IMR-90 (cell line): ENCODE measurements at regions not wholly inside any gene's neighbourhood (a gene's known extent, or its start where the extent isn't known, plus 50 kb on each side); places are given as distances from the start of the nearest gene placed in this dataset.
A peak's percentile ranks its signal among the peaks of the same experiment; 100 is the strongest.

Experiments used
- ATAC-seq: fragments of 200-7000 bp; cut with Tn5 transposase; 2 replicates; pipeline ENCODE4 v1.9.1; 2020; ENCODE audit warnings: low read depth, mild to moderate bottlenecking, moderate library complexity
- BruUV-seq: library from RNA; stranded (reverse); fragments of 400-500 nt; replicated peaks from 2 replicates; lab custom pipeline; 2021; lab: Mats Ljungman, UMichigan
- CTCF ChIA-PET: fragments of 300-600 bp; formaldehyde crosslinking; extraction: SDS; loops from one replicate; lab custom pipeline; 2021; ENCODE audit warnings: antibody characterized with exemption; lab: Yijun Ruan, JAX
- POLR2A ChIA-PET: fragments of 300-600 bp; sonication (Branson Sonifier 250); formaldehyde crosslinking; loops from one replicate; lab custom pipeline; 2022; ENCODE audit warnings: antibody characterized with exemption; ENCODE audit not compliant: unreplicated experiment; lab: Charles Lee
- DNase-seq: peaks from one replicate; pipeline ENCODE4 v3.0.0; 2013
- H2AFZ ChIP-seq: replicated peaks from 2 replicates; pipeline ENCODE3; 2013; ENCODE audit warnings: low read length, mild to moderate bottlenecking; ENCODE audit not compliant: poor library complexity
- H2AK5ac ChIP-seq: 2 replicates; pipeline ENCODE4 v1.6.1; 2013; ENCODE audit warnings: low read depth, low read length, inconsistent platforms
- H2AK9ac ChIP-seq: replicated peaks from 2 replicates; pipeline ENCODE3; 2013; ENCODE audit warnings: mild to moderate bottlenecking, low read depth, low read length, moderate library complexity; ENCODE audit not compliant: poor library complexity
- H2BK120ac ChIP-seq: 2 replicates; pipeline ENCODE4 v1.6.1; 2013; ENCODE audit warnings: low read depth, low read length, inconsistent platforms
- H2BK15ac ChIP-seq: 3 replicates; pipeline ENCODE4 v1.6.1; 2013; ENCODE audit warnings: low read depth, low read length, inconsistent platforms
- H2BK20ac ChIP-seq: 2 replicates; pipeline ENCODE4 v1.6.1; 2013; ENCODE audit warnings: low read depth, mild to moderate bottlenecking, inconsistent platforms, low read length, moderate library complexity
- H2BK5ac ChIP-seq: 2 replicates; pipeline ENCODE4 v1.6.1; 2013; ENCODE audit warnings: mild to moderate bottlenecking, low read depth, low read length, inconsistent platforms; ENCODE audit not compliant: poor library complexity, severe bottlenecking
- H3K14ac ChIP-seq: replicated peaks from 2 replicates; pipeline ENCODE4 v1.6.1; 2013; ENCODE audit warnings: low read depth, low read length, inconsistent platforms
- H3K18ac ChIP-seq: 2 replicates; pipeline ENCODE4 v1.6.1; 2013; ENCODE audit warnings: low read depth, low read length, control low read depth
- H3K23ac ChIP-seq: 2 replicates; pipeline ENCODE4 v1.6.1; 2013; ENCODE audit warnings: low read depth, low read length, inconsistent platforms
- H3K27ac ChIP-seq: 2 replicates; pipeline ENCODE4 v1.5.1; 2013; ENCODE audit warnings: mild to moderate bottlenecking, control low read depth, low read length; ENCODE audit not compliant: insufficient read depth
- H3K27me3 ChIP-seq: 2 replicates; pipeline ENCODE4 v1.6.1; 2013; ENCODE audit warnings: low read length; ENCODE audit not compliant: control insufficient read depth, insufficient read depth
- H3K36me3 ChIP-seq: 2 replicates; pipeline ENCODE4 v1.6.1; 2013; ENCODE audit warnings: low read length, mixed read lengths; ENCODE audit not compliant: control insufficient read depth, insufficient read depth
- H3K4ac ChIP-seq: 2 replicates; pipeline ENCODE4 v1.6.1; 2013; ENCODE audit warnings: low read depth, low read length, inconsistent platforms
- H3K4me1 ChIP-seq: 2 replicates; pipeline ENCODE4 v1.6.1; 2013; ENCODE audit warnings: low read length, mixed read lengths; ENCODE audit not compliant: control insufficient read depth, insufficient read depth
- H3K4me2 ChIP-seq: 2 replicates; pipeline ENCODE4 v1.6.1; 2013; ENCODE audit warnings: low read depth, mild to moderate bottlenecking, control low read depth, low read length, moderate library complexity
- H3K4me3 ChIP-seq: 2 replicates; pipeline ENCODE4 v1.5.1; 2013; ENCODE audit warnings: low read depth, mild to moderate bottlenecking, control low read depth, low read length, moderate library complexity; ENCODE audit not compliant: insufficient read depth
- H3K56ac ChIP-seq: 2 replicates; pipeline ENCODE4 v1.6.1; 2013; ENCODE audit warnings: low read length, inconsistent platforms; ENCODE audit not compliant: insufficient read depth; ENCODE audit errors: extremely low read depth
- H3K79me1 ChIP-seq, 2 experiments: 2 replicates each; pipeline ENCODE4 v1.6.1; 2013; ENCODE audit warnings: low read length in 2 of 2, inconsistent platforms in 1 of 2, low read depth in 1 of 2
- H3K9ac ChIP-seq: 2 replicates; pipeline ENCODE4 v1.6.1; 2013; ENCODE audit warnings: low read depth, low read length, control low read depth
- H3K9me1 ChIP-seq: 2 replicates; pipeline ENCODE4 v1.6.1; 2013; ENCODE audit warnings: low read length, inconsistent platforms; ENCODE audit not compliant: insufficient read depth
- H3K9me3 ChIP-seq: 2 replicates; pipeline ENCODE4 v1.6.1; 2013; ENCODE audit warnings: low read length; ENCODE audit not compliant: control insufficient read depth, insufficient read depth
- H4K20me1 ChIP-seq: 2 replicates; pipeline ENCODE4 v1.6.1; 2013; ENCODE audit warnings: low read length, inconsistent platforms; ENCODE audit not compliant: insufficient read depth
- H4K5ac ChIP-seq: 2 replicates; pipeline ENCODE4 v1.6.1; 2013; ENCODE audit warnings: mild to moderate bottlenecking, low read depth, low read length, control low read depth
- H4K8ac ChIP-seq, 2 experiments: 2 replicates each; pipeline ENCODE4 v1.6.1; 2013; ENCODE audit warnings: low read depth in 2 of 2, low read length in 2 of 2, control low read depth in 1 of 2, inconsistent platforms in 1 of 2
- H4K91ac ChIP-seq: 2 replicates; pipeline ENCODE4 v1.6.1; 2013; ENCODE audit warnings: low read depth, low read length, inconsistent platforms; ENCODE audit not compliant: insufficient read depth
- CEBPB ChIP-seq: IDR thresholded peaks from 2 replicates; pipeline ENCODE4 v1.6.1; 2012; ENCODE audit warnings: low read depth, low read length, improper control_type of control experiment
- FOS ChIP-seq: fragments of 150-350 bp; IDR thresholded peaks from 2 replicates; pipeline ENCODE4 v1.6.1; 2016; ENCODE audit warnings: low read depth, low read length
- MAFK ChIP-seq: IDR thresholded peaks from 2 replicates; pipeline ENCODE4 v1.6.1; 2012; ENCODE audit warnings: low read depth, low read length, improper control_type of control experiment
- WGBS, 2 experiments: methylation state at CpG; one replicate each; pipeline versions ENCODE4 v1.1.5 to v1.1.7; 2013; ENCODE audit warnings: missing lambda C conversion rate in 2 of 2; ENCODE audit not compliant: insufficient read length in 1 of 2; ENCODE audit errors: extremely low coverage in 2 of 2; 5-methylcytosine and 5-hydroxymethylcytosine counted together
- dilution Hi-C: fragments of 300-500 bp; cut with HindIII; formaldehyde crosslinking; loops from one replicate; pipeline ENCODE4 v1.14.3; 2018; ENCODE audit warnings: low sequenced_read_pairs; ENCODE audit not compliant: unreplicated experiment
- in situ Hi-C: fragments of 300-500 bp; cut with MboI; formaldehyde crosslinking; loops from 3 replicates; pipeline ENCODE4 v1.14.3; 2019; ENCODE audit warnings: low sequenced_read_pairs, inconsistent platforms, mixed read lengths
- intact Hi-C: fragments of 100-400 bp; cut with micrococcal nuclease; formaldehyde crosslinking; loops from 2 replicates; pipeline ENCODE4 v1.10.0; 2022

DNA sequence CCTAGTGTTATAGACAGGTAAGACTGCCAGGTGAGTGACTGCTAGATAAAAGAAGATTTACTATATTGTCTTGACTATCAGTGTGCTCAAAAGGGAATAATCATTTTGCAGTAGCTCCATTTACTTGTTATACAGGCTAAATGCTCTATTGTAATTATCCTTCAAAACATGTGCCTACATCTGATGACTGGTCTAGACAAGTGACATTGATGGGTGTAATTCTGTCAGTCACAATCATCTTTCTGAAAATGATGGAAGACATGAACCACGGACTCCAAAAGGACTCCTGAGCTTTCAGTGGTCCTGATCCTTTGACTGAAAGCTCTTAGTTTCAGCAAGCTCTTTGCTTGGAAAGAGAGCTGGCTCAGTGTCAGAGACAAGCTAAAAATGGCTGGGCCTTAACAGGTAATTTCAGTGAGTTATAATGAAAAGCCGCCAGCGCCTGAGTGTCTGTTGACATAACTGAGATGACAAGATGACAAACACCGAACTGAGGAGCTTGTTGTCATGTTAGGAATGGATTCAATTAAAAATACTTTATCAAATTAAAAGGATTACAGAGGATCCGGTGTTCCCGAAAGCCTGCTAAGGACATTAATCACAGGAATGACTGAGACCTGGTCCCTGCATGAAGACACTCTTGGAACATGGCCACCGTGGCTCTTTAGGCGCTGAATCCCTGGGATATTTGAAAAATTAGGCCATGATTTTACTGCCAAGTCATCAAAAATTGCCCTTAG is 141.7 kb downstream of the CMPK2 start:
- DNase-seq: no peak
- no peak for ATAC-seq
- no peak overlapping the region for H3K56ac ChIP-seq
- H3K18ac ChIP-seq: no peak overlapping the region
- H3K9me1 ChIP-seq: no peaks in the 10 kb centered on the region
- intact Hi-C loops (no loop called here), in situ Hi-C loops (no loop called here), dilution Hi-C loops (no loop called here)
- no peaks in the 10 kb centered on the region for H3K36me3 ChIP-seq
- ChIA-PET CTCF (interaction anchor here (0.5 kb wide), 1 partner anchor 267 kb away, joined by 4 read pairs; no protein-coding TSS in a partner anchor), POLR2A (no interaction called here)
- H3K27me3 ChIP-seq: no peaks in the 10 kb centered on the region
- no peak overlapping the region for H2AFZ ChIP-seq
- H4K20me1 ChIP-seq: no peaks in the 10 kb centered on the region
- H3K14ac ChIP-seq: no peak overlapping the region
- no peak overlapping the region for H2BK15ac ChIP-seq
- no peak overlapping the region for H2BK20ac ChIP-seq
- H4K8ac ChIP-seq: no peak overlapping the region
- no peak overlapping the region for H2AK5ac ChIP-seq
- no peak overlapping the region for H4K91ac ChIP-seq
- BruUV-seq: no TSS peak
- no peak overlapping the region for H3K4me3 ChIP-seq
- H3K9ac ChIP-seq: no peak overlapping the region
- H3K79me1 ChIP-seq: no peaks in the 10 kb centered on the region
- H3K27ac ChIP-seq: no peak overlapping the region
- H4K5ac ChIP-seq: no peak overlapping the region
- TF ChIP-seq FOS: no peak
- TF ChIP-seq CEBPB: no peak
- peak; percentile 90 for TF ChIP-seq MAFK
- 20% methylated on average over 1 of the region's 8 CpGs; no CpG with 5 or more reads in 1 of the 2 experiments for WGBS, 2 experiments
- no peak overlapping the region for H3K4me2 ChIP-seq
- no peak overlapping the region for H2BK5ac ChIP-seq
- H3K23ac ChIP-seq: no peak overlapping the region
- H2BK120ac ChIP-seq: no peak overlapping the region
- no peak overlapping the region for H2AK9ac ChIP-seq
- no peaks in the 10 kb centered on the region for H3K4me1 ChIP-seq
- H3K9me3 ChIP-seq: no peaks in the 10 kb centered on the region
- H3K4ac ChIP-seq: no peak overlapping the region
